ENCODE measurements at regions not wholly inside any gene's neighbourhood (a gene's known extent, or its start where the extent isn't known, plus 50 kb on each side); places are given as distances from the start of the nearest gene placed in this dataset.

DNA sequence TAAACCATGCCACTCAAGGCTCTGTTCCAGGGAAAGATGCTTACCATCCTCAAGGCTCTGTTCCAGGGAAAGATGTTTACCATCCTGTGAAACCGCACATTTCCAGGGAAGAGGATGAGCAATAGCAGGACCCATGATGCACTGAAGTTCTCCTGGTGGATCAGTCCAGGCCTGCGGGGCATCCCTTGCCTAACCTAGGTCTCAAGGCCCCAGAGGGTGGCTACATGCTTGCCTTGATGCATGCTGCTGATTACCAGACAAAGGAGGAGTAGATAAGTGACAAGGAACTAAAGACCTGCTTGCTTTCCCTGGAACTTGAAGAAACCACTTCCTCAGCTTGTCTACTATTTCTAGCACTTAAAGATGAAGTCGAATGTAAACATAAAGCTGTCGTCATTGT lies 111.0 kb upstream of the LINC00305 start:
- no peak for TF ChIP-seq CTCF (conservative IDR thresholded peaks at IDR 0.05; ENCODE audit: low read length)
- no peak for TF ChIP-seq EZH2phosphoT487 (IDR thresholded peaks at IDR 0.05; ENCODE audit: borderline replicate concordance, low read depth, low read length)
